Type B pancreatic cell (in vitro differentiated cells): ENCODE measurements at regions not wholly inside any gene's neighbourhood (a gene's known extent, or its start where the extent isn't known, plus 50 kb on each side); places are given as distances from the start of the nearest gene placed in this dataset.

Source experiments
- DNase-seq: peaks from one replicate; pipeline ENCODE4 v3.0.0; 2021; ENCODE audit warnings: mixed read lengths; ENCODE audit not compliant: unreplicated experiment; ENCODE audit errors: extremely low spot score
- H3K27ac Mint-ChIP-seq: 2 replicates; pipeline ENCODE4 v1.8.0; 2021; ENCODE audit warnings: mild to moderate bottlenecking, mixed read lengths
- H3K27me3 Mint-ChIP-seq: 2 replicates; pipeline ENCODE4 v1.8.0; 2021; ENCODE audit warnings: mixed read lengths
- H3K36me3 Mint-ChIP-seq: 2 replicates; pipeline ENCODE4 v1.8.0; 2021; ENCODE audit warnings: mixed read lengths
- H3K4me1 Mint-ChIP-seq: one replicate; pipeline ENCODE4 v1.8.0; 2021; ENCODE audit warnings: mixed read lengths; ENCODE audit not compliant: unreplicated experiment
- H3K4me3 Mint-ChIP-seq: 2 replicates; pipeline ENCODE4 v1.8.0; 2021; ENCODE audit warnings: mild to moderate bottlenecking, mixed read lengths
- H3K9me3 Mint-ChIP-seq: 2 replicates; pipeline ENCODE4 v1.8.0; 2021; ENCODE audit warnings: mixed read lengths
- TF ChIP-seq, protein P1 (sequence below): fragments of 200-600 bp; sonication (generic); conservative IDR thresholded peaks from 2 replicates; pipeline ENCODE4 v1.5.0; 2021; ENCODE audit warnings: antibody characterized with exemption, mild to moderate bottlenecking

- H3K27me3 Mint-ChIP-seq, result no peaks in the 10 kb centered on the region
- TF ChIP-seq, protein P1, sequence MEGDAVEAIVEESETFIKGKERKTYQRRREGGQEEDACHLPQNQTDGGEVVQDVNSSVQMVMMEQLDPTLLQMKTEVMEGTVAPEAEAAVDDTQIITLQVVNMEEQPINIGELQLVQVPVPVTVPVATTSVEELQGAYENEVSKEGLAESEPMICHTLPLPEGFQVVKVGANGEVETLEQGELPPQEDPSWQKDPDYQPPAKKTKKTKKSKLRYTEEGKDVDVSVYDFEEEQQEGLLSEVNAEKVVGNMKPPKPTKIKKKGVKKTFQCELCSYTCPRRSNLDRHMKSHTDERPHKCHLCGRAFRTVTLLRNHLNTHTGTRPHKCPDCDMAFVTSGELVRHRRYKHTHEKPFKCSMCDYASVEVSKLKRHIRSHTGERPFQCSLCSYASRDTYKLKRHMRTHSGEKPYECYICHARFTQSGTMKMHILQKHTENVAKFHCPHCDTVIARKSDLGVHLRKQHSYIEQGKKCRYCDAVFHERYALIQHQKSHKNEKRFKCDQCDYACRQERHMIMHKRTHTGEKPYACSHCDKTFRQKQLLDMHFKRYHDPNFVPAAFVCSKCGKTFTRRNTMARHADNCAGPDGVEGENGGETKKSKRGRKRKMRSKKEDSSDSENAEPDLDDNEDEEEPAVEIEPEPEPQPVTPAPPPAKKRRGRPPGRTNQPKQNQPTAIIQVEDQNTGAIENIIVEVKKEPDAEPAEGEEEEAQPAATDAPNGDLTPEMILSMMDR, result no peak
- no peak overlapping the region for H3K27ac Mint-ChIP-seq
- no peak overlapping the region for H3K4me3 Mint-ChIP-seq
- H3K9me3 Mint-ChIP-seq, result no peaks in the 10 kb centered on the region
- DNase-seq, result no peak
- no peaks in the 10 kb centered on the region for H3K36me3 Mint-ChIP-seq
- no peaks in the 10 kb centered on the region for H3K4me1 Mint-ChIP-seq
Measured at GRCh38 chr5:96045888-96046287, 84.2 kb upstream of the ELL2 start.

- no peaks in the 10 kb centered on the region for H3K4me1 Mint-ChIP-seq
- H3K27ac Mint-ChIP-seq, result no peak overlapping the region
- DNase-seq, result no peak
- no peak overlapping the region for H3K4me3 Mint-ChIP-seq
- TF ChIP-seq, protein P1, result no peak
- peaks cover 6% of the 10 kb centered on the region for H3K9me3 Mint-ChIP-seq
- H3K36me3 Mint-ChIP-seq, result no peaks in the 10 kb centered on the region
- H3K27me3 Mint-ChIP-seq, result no peaks in the 10 kb centered on the region
Measured at GRCh38 chr5:96043446-96043845, 81.8 kb upstream of the ELL2 start.

GRCh38 chr5:96037128-96037527 lies 75.5 kb upstream of the ELL2 start:
- no peaks in the 10 kb centered on the region for H3K4me1 Mint-ChIP-seq
- peak overlapping the region; percentile 51 for H3K27ac Mint-ChIP-seq
- H3K4me3 Mint-ChIP-seq, result no peak overlapping the region
- DNase-seq, result no peak
- TF ChIP-seq, protein P1, result no peak
- H3K27me3 Mint-ChIP-seq, result no peaks in the 10 kb centered on the region
- H3K9me3 Mint-ChIP-seq, result peaks cover 6% of the 10 kb centered on the region
- no peaks in the 10 kb centered on the region for H3K36me3 Mint-ChIP-seq

- Mint-ChIP-seq H3K27me3 (no peaks in the 10 kb centered on the region), H3K36me3 (no peaks in the 10 kb centered on the region), H3K4me1 (no peaks in the 10 kb centered on the region), H3K9me3 (peaks cover 6% of the 10 kb centered on the region), H3K27ac (no peak overlapping the region), H3K4me3 (no peak overlapping the region)
- no peak for DNase-seq
- TF ChIP-seq, protein P1, result no peak
Measured at GRCh38 chr5:96036301-96036700, 74.7 kb upstream of the ELL2 start.

- DNase-seq, result no peak
- Mint-ChIP-seq H3K4me1 (no peaks in the 10 kb centered on the region), H3K36me3 (no peaks in the 10 kb centered on the region), H3K4me3 (no peak overlapping the region), H3K27ac (no peak overlapping the region), H3K9me3 (peaks cover 6% of the 10 kb centered on the region), H3K27me3 (no peaks in the 10 kb centered on the region)
- TF ChIP-seq, protein P1, result no peak
Measured at GRCh38 chr5:96035796-96036195, 74.1 kb upstream of the ELL2 start.

GRCh38 chr5:96033116-96033515 lies 71.5 kb upstream of the ELL2 start:
- no peaks in the 10 kb centered on the region for H3K4me1 Mint-ChIP-seq
- no peak overlapping the region for H3K4me3 Mint-ChIP-seq
- no peaks in the 10 kb centered on the region for H3K36me3 Mint-ChIP-seq
- H3K27ac Mint-ChIP-seq, result no peak overlapping the region
- TF ChIP-seq, protein P1, result no peak
- no peak for DNase-seq
- no peaks in the 10 kb centered on the region for H3K27me3 Mint-ChIP-seq
- H3K9me3 Mint-ChIP-seq, result no peaks in the 10 kb centered on the region
